ENCODE measurements at regions not wholly inside any gene's neighbourhood (a gene's known extent, or its start where the extent isn't known, plus 50 kb on each side); places are given as distances from the start of the nearest gene placed in this dataset.

DNA sequence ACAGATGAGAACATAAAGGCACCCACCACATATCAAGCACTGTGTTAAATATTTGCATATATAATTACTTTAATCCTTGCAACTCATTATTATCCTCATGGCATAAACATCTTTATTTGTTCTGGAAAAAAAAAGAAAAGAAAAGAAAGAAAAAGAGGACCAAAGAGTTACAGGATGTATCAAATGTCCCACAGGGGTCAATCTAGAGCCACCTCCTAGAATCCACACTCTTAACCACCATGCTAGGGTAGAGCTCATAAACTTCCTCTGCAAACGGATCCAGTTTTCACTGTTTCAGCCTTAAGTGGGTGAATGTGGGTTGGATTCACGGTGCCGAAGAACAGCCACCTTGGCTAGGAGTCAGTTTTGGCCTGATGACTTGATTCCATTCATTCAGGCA is 171.1 kb upstream of the PPARGC1A start:
- DNase-seq, result no peak

DNA sequence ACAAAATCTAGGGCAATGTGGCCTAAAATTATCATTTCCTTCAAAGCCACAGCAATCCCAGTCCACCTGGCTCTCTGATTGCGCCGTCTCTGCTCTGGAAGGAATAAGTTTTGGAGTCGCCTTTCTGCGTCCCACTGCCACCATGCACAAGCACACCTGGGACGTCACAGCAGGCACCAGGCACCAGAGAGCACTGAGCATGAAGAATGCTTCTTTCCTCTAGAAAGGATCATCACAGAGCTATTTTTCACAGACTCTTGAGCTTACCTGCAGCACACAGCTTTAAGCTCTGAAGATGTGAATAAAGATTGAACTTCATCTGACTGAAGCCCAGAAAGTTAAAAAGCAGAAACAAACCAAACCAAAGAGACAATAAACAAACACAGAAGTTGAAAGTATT is 170.0 kb upstream of the PPARGC1A start:
- no peak for DNase-seq

DNA sequence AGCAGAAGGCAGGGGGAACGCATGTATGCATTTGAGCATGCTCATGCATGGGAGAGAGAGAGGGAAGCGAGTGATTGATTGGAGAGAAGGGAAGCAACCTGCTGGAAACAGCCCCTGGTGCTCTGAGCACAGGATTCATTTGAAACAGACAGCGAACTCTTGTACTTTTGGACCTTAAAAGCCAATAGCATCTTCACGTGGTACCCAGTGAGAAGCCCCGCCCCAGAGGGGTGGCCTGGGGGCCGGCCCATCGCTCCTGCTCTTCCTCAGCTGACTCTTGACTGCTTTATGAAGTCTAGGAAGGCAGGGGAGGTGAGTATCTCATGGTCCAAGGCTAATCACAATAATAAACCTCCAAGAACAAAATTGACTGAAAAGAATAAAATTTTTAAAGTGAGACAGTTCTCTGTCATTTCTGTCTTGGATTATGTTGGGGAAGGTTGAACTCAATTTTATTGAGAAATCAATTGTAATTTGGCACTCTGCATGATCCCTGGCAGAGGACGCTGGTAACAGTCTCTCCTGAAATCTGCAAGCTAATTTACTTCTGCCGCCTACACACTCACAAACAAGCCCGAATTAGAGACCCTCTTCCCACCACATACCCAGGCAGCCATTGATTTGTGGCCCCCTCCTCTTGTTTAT is 168.2 kb upstream of the PPARGC1A start:
- no peak for DNase-seq

DNA sequence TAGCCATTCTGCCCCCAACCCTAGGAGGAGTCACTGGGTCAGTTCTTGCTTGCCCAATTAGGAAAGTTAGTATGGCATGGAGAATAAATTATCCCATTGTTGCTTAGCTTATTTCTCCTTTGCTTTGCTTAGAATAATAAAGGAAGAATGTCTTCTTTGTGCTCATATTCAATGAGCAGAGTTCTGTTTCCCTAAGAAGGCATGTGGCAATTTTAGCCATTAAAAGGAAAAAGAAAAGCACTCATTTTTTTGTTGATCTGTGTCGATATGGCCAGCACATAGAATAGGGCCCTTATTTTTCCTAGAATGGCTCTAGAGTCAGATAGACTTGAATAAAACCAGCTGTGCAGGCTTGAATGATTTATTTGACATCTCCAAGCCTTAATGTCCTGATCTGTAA is 166.4 kb upstream of the PPARGC1A start:
- DNase-seq, result peak in 2 of 51 donors; percentile 1 to 12

DNA sequence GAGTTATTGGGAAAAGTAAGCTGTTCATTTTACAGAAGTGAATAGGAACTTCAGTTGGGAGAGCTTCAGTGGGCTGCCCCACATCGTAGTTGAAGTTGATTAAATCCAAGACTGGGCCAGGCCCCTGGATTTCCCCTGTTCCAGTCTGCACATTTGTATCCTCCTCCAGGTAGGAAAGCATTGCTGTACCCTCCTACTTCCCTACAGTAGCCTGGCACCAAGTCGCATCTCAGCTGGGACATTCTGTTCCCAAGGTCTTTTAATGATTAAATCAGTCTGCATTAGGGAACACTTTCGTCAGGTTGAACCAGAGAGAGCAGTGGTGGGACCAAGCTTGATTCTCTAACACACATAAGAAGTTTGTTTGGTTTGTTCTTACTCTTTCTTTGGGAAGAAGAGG is 165.8 kb upstream of the PPARGC1A start:
- DNase-seq, result no peak

DNA sequence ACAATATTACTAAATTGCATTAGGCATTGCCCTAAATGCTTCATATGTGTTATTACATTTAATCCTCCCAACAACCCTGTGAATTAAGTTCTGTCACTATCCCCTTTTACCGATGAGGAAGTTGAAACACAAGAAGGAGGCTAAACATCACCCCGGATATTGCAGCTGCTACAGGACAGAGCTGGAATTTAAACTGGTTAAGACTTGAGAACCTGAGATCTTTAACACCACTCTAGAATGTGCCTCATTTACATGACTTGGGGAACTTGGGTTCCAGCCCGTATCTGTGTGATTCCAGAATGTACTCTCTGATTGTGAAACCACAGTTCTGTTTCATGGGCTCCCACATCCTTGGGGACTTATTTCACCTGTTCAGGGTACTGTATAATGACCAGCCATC is 165.1 kb upstream of the PPARGC1A start:
- no peak for DNase-seq

DNA sequence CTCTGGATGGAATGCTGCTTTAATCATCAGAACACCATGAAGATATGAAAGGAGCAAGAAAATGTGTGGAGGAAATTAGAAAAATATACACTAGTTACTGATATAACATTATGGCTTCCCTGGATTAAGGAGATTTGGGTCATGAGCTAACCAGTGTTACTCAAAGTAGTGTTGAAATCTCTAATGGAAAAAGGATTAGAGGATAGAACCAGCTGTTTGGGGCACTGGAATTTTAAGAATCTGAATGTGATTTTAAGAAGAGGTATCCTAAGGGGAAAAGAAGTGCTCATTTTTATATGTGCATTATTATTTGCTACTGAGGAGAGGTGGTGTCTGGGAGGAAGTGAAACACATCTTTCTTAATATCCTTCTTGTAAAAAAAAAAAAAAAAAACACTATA is 164.1 kb upstream of the PPARGC1A start:
- DNase-seq, result no peak

DNA sequence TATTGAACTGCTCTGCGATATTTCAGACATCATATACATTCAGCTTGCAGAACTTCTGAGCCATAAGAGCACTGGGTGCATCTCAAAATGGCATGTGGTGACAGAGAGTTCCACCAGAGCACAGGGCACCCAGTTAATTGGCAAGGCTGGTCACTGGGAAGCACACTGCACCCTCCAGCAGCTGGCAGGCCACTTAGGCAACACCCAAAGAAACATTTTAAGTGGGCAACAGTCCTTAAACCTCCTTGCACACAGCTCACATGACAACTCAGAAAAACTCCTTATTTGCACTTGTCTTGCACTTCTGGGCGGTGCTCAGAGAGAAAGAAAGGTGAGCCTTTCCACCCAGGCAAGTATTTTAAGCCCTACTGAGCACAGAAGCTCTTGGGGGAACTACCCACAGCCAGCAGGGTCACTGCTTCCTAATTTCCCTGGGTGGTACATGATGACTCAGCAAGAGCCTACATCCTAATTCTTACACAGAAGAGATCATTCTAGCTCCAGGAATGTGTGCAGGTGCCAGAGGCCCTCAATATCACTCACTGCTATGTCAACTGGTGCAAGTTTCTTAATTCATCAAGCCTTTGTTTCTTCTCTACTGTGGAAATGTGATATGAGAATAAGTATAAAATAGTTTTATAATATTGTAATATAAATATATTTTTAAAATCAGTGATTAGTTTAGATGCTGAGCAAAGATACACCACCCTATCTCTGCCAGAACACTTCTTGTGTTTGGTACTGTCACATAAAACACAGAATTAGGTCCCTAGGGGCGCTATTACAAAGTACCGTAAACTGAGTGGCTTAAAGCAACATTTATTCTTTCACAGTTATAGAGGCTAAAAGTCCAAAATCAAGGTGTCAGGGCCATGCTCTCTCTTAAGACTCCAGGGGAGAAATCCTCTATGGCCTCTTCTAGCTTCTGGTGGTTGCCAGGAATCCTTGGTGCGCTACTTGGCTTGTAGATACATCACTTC is 155.1 kb upstream of the PPARGC1A start:
- DNase-seq, result no peak

DNA sequence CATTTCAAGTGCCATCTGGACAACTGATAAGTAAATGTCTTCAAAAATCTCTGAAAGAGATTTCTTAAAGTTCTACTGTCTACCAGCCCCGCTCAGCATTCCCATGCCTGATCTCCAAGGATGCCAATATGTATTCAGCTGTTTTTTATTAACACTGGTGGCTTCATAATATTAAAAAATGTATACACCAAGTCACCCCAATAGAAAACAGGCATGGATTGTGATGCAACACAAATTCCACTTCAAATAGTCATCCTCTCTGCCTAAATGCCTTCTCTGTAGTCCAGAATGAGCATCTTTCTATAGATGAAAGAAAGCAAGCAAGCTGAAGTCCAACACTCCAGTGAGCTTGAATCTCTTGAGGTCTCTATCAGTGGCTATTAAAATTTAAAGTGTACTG is 152.2 kb upstream of the PPARGC1A start:
- DNase-seq, result no peak

DNA sequence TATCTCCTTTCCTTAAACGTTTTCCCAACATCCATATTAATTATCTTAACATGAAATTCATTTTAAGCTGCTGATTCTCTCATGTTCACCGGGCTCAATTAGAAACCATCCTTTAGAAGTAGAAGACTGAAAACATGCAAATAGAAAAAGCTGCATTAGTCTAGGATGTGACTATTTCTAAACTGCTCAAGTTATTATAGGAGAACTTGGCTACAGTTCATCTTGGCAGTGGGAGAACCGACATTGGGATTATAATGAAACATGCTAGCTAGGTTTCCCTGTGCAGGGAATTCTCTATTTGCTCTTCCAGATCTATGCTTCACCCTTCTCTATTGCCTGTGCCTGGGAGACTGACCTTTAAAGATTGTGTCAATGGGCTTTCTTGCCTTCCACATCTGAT is 151.0 kb upstream of the PPARGC1A start:
- no peak for DNase-seq

DNA sequence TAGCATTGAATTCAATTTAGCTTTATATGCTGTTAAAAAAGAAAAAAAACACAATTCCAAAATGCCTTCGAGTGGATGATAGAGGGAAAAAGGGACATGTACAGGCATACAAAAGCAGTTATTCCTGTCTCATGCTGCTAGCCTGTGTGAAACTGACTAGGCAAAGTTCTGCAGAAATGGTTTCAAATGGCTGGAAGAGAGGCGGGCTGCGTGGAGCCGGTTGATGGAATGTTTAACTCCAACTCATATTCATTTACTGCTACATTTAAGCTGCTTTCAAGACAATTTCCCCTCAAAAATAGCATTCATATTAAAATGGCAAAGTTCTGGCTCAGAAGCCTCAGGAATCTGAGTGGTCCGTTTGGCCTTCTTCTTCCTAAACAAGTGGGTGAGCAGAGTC is 143.8 kb upstream of the PPARGC1A start:
- DNase-seq, result no peak

DNA sequence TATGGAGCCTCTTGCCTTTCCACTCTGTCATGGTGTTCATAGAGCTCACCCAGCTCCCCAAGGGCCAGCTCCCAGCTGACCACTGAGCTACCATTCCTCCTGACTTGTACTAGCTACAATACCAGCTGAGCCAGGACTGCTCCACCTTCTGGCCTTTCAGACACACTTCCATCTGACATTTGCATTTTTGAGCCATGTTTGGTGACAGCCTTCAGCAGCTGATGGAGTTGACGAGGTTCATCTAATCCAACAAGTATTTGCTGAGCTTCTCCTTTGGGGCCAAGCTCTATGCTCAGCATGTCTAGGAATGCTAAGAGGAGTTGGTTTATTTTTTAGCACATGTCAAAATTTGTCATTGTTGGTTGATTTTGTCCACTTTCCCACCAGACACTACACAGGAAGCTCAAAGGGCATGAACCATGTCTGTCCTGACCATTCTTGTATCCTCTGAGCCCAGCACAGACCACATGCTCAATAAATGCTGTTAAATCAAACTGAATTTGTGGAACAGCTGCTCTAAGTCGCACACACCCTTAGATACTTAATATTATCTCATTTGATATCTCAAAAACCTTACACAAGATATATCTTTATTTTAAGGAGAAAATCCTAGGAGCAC is 142.6 kb upstream of the PPARGC1A start:
- no peak for DNase-seq

DNA sequence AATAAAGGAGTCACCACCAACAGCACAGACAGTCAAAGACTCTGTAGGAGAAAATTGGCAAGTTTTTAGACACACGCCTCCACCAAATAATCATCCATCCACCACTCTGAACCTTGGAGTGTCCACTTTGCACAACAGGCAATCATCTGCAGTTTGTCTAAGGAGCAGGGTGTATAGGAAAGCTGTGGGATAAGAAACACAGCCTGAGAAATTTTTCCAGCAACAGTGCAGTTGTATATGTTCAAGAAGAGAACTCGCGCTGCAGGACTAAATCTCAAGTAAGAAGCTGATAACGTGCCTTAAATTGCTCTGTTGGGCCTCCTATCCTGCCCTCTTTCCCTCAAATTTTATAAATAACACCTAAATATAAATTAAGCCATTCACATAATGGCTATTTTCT is 136.7 kb upstream of the PPARGC1A start:
- DNase-seq, result no peak

DNA sequence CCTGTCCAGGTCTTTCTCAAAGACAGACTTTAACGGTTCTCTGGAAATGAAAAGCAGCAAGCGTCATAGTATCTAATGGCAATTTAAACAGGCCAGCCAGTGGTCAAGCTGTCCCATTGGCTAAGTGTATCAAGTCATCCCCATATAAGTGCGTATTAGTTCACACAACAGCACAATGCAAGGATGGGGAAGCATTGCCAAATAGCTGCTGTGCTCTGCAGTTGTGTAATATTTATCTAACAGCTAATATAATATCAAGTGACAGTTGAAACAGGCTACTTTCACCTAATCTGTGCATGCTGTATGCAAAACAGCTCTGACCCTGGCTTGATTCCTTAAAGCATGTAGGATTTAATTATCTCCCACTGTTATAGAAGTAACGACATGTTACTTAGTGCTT is 134.8 kb upstream of the PPARGC1A start:
- no peak for DNase-seq

DNA sequence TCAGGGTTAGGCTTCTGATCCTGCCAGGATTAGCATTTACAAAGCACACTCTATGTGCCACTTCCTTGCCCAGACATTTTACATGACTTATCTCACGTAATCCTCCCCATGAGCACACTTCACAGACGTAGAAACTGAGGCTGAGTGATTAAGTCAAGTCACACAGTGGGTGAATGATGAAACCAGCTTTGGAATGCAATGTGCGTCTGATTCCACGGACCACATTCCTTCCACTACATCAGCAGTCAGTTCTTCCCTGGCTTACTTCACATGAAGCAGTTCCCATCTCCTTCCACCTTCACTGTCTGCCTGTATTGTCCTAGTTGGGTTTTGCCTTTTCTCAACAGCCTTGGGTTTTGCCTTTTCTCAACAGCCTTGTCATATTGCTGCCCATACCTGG is 134.3 kb upstream of the PPARGC1A start:
- no peak for DNase-seq

DNA sequence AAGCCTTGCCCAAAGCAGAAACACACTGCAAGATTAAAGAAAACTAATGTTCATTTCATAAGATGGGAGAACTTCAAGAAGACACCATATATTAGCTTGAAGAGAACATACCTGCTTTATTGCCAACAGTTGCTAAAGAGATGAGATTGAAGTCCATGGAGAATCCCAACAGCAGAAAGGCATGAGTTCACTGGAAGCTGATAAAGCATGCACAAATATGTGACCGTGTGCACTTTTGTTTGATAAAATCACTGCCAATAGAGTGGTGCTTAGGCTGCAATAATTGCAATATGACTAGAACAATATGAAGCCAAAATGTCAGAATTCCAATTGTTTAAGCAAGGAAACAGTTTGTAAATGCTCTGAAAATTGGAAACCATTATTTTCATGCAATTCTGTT is 125.9 kb upstream of the PPARGC1A start:
- DNase-seq, result no peak

DNA sequence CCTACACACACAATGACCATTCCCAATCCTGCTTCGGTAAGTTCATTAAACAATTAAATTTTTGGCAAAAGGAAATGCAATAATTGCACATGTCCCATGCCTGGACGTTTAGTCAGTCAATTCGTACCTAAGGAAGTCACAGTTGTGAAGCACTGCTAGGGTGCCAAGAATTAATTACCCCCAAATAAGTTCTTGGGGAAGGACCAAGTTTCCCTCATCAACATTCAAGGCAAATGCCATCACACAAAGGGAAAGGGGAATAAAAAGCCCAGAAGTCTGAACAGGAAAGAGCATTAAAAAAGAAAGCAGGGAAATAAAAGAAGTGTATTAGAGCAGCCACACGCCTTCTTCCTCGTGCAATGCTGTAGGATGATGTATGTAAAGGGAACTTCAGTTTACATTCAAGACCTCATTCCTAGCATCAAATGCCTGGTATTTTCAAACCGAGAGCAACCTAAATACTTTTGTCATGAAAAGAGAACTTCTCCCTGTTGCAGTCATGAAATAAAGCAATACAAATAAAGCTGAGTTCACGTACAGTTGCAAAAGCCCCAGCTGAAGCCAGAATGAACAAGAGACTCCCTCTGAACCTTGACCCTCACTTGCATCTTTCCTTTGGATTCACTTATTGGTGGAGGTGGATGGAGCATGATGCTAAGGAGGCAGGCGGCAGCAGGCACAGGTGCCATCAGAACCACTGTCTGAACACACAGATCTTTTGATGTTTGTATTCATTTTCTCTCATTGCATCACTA is 124.0 kb upstream of the PPARGC1A start:
- DNase-seq, result peak in 1 of 51 donors; percentile 32

DNA sequence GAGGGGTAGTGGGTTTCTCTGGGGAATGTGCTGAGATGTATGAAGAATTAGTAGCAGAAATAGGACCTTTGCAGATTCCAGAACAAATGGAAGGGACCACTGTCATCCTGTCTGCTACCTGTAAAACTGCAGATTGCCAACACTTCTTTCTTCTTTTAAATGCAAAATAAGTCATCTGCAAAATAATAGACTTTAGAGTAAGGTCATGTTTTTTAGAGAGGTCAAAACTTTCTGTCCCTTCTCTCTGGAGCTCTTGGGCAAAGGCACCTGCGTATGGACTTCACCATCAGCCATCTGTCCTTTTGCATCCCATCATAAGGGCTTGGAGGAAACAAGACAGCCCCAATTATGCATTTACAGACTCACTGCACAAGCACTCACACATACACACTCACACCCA is 121.1 kb upstream of the PPARGC1A start:
- no peak for DNase-seq

DNA sequence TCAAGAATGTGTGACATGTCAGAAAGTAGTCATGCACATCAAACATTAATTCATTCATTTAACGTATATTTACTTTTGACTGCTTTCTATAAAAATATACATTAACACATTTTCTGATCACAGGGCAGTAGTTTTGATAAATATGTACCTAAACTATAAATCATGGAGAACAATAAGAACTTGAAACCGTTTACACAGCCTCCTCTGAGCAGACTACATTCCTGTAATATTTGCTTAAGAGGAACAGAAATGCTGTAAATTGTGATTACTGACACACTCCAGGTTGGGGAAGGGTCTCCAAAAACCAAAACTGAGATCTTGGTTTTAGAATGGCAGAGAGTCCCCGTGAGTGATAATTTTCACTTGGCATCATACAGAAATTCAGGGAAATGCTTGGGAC is 120.7 kb upstream of the PPARGC1A start:
- DNase-seq, result no peak

DNA sequence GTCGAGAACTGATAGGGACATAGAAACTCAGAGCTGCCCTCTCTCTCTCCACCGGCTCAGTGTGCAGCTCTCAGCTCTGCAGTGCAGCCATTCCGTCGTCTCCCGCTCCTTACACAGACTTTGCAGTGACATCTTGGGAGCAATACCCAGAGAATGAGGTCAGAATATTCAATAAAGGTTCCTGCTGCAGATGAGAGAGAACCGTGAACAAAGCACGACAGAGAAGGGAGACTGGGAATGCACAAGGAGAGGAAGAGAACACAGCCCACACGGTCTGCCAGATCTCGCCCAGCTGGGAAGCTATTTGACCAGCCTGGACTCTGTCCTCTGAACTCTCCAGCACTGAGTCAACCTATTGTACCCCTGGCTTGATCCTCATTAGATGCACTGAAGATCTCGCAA is 118.0 kb upstream of the PPARGC1A start:
- peak in 9 of 51 donors; percentile 4 to 38 (median 14) for DNase-seq

DNA sequence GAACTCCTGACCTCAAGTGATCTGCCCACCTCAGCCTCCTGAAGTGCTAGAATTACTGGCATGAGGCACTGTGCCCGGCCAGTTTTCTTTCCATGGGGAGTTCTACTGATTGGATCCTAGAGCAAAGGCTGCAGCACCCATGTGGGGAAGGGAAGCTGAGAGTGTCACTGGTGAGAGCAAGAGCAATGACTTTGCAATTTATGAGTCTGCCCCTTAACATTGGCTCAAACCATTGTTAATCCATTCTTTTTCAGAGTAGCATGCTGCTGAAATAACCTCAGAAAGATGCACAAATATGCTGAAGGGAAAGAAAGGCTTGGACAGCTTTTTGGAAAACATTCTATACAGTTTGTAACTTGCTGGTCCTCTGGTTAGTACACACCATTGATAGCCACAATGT is 116.4 kb upstream of the PPARGC1A start:
- no peak for DNase-seq

DNA sequence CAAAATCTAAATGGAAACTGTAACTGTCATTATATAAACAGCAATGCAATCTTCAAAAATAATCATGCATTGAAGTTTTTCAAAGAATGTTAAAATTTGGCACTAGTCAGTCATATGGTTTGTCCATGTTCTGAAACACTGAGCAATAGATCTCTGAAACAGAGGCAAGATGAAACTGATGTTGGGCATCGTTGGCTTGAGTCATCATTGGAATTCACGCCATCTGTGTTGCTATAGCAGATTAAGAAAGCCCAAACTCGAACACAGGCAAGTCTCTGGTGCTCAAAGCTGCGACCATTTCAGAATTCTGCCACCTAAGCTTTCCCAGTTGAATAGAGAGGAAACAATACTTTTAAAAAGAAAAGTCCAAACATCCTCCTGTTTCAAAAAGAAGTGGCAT is 114.1 kb upstream of the PPARGC1A start:
- DNase-seq, result no peak

Measured in hypothalamus (tissue), 51 donors.